HL-60 (cell line): ENCODE measurements at regions not wholly inside any gene's neighbourhood (a gene's known extent, or its start where the extent isn't known, plus 50 kb on each side); places are given as distances from the start of the nearest gene placed in this dataset.

Source experiments
- DNase-seq, 2 experiments: peaks; one replicate each; pipeline ENCODE4 v3.0.0-alpha.2; 2010 to 2020; ENCODE audit warnings: low read depth in 1 of 2, low spot score in 1 of 2
- H3K27ac ChIP-seq: fragments of 250-450 bp; sonication (Bioruptor Pico); replicated peaks from 2 replicates; pipeline ENCODE4 v1.5.1; 2020; ENCODE audit warnings: mild to moderate bottlenecking, moderate library complexity
- H3K27me3 ChIP-seq: fragments of 250-450 bp; sonication (Bioruptor Pico); 2 replicates; pipeline ENCODE4 v1.5.1; 2021; ENCODE audit warnings: mild to moderate bottlenecking, moderate library complexity; ENCODE audit not compliant: insufficient read depth, poor library complexity, severe bottlenecking
- H3K4me3 ChIP-seq: replicated peaks from 2 replicates; pipeline ENCODE4 v1.5.1; 2011; ENCODE audit warnings: mild to moderate bottlenecking, control low read depth, low read length; ENCODE audit not compliant: insufficient read depth
- CTCF ChIP-seq: IDR thresholded peaks from one replicate; pipeline ENCODE4 v1.5.1; 2011; ENCODE audit warnings: low read length, control low read depth, inconsistent platforms; ENCODE audit not compliant: insufficient read depth
- GABPA ChIP-seq: IDR thresholded peaks from 2 replicates; pipeline ENCODE4 v1.6.1; 2012; ENCODE audit warnings: low read depth
- POLR2AphosphoS5 ChIP-seq: IDR thresholded peaks from 2 replicates; pipeline ENCODE4 v1.6.1; 2012; ENCODE audit warnings: low read depth
- REST ChIP-seq: IDR thresholded peaks from 2 replicates; pipeline ENCODE4 v1.6.1; 2012; ENCODE audit warnings: low read depth; ENCODE audit not compliant: insufficient replicate concordance
- SPI1 ChIP-seq: IDR thresholded peaks from 2 replicates; pipeline ENCODE4 v1.6.1; 2012; ENCODE audit warnings: low read depth, mild to moderate bottlenecking, borderline replicate concordance

DNA sequence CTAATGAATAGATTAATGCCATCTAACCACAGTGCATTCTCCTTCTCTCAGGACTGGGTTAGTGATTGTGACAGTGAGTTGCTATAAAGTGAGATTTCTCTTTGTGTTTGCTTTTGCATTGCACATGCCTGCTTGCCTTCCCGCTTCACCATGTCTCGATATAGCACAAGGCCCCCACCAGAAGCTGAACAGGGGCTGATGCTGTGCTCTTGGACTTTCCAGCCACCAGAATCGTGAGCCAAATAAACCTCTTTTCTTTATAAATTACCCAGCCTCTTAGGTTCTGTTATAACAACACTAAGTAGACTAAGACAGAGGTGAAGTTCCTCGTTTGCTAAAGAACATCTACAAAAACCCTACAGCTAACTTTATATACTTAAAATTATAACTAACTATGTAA is 173.0 kb downstream of the KIF26A start:
- H3K4me3 ChIP-seq: no peak overlapping the region
- no peak for DNase-seq
- TF ChIP-seq REST (no peak), GABPA (no peak), SPI1 (no peak), POLR2AphosphoS5 (no peak)
- no peak overlapping the region for H3K27ac ChIP-seq
- no peaks in the 10 kb centered on the region for H3K27me3 ChIP-seq

- no peaks in the 10 kb centered on the region for H3K27me3 ChIP-seq
- H3K27ac ChIP-seq: no peak overlapping the region
- TF ChIP-seq REST (no peak), SPI1 (no peak), CTCF (no peak), GABPA (no peak), POLR2AphosphoS5 (no peak)
- no peak overlapping the region for H3K4me3 ChIP-seq
- DNase-seq: no peak
Measured at GRCh38 chr14:104313674-104314073, 175.3 kb downstream of the KIF26A start.

DNA sequence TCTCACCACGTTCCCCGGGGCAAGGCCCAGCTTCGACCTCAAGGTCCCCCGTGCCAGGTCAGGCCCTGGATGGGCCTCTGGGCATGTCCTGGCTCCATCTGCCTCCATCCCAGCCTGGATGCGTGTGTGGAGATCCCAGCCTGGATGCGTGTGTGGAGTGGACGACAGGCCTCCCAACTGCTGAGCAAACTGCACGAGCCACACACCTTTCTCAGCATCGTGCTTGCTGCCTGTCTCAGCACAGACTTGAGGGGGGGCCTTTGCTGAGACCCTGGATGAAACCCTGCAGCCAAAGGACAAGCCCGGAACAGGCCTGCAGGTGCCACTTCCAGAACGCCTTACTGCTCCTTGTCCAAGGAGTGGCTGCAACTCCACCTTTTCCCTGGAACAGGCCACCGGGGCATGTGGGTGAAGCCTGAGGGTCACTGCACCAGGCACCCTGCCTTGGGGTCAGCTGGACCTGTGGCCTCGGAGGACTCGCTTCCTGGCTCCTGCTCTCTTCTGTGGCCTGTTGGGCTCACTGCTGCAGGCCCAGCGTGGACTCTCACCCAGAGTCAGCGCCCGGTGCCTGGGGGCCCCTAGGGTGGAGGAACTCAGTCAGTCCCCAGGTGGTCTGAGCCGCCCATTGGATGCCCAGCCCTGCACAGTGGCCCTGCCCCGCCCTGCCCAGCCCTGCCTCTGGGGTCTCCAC is 176.0 kb downstream of the KIF26A start:
- Histone ChIP-seq H3K4me3 (no peak overlapping the region), H3K27ac (no peak overlapping the region), H3K27me3 (no peaks in the 10 kb centered on the region)
- no peak for DNase-seq
- TF ChIP-seq SPI1 (no peak), CTCF (no peak), POLR2AphosphoS5 (no peak), GABPA (no peak), REST (no peak)
